ENCODE measurements at regions not wholly inside any gene's neighbourhood (a gene's known extent, or its start where the extent isn't known, plus 50 kb on each side); places are given as distances from the start of the nearest gene placed in this dataset.

DNA sequence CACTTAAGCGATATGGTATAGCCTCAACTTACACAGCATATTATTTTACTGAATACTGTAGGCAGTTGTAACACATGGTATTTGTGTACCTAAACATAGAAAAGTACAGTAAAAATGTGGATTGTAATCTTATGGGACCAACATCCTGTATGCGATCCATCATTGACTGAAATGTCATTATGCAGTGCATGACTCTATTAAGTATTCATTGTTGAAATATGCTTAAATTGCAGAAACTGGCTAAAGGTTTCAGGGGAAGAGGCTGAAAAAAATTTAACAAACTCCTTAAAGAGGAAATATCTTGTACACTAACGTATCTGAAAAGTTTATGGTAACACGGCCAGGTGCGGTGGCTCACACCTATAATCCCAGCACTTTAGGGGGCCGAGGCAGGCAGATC lies 214.1 kb upstream of the PARD3B start:
- TF ChIP-seq POLR2A (IDR thresholded peaks at IDR 0.05) = no peak
- TF ChIP-seq, protein P1, sequence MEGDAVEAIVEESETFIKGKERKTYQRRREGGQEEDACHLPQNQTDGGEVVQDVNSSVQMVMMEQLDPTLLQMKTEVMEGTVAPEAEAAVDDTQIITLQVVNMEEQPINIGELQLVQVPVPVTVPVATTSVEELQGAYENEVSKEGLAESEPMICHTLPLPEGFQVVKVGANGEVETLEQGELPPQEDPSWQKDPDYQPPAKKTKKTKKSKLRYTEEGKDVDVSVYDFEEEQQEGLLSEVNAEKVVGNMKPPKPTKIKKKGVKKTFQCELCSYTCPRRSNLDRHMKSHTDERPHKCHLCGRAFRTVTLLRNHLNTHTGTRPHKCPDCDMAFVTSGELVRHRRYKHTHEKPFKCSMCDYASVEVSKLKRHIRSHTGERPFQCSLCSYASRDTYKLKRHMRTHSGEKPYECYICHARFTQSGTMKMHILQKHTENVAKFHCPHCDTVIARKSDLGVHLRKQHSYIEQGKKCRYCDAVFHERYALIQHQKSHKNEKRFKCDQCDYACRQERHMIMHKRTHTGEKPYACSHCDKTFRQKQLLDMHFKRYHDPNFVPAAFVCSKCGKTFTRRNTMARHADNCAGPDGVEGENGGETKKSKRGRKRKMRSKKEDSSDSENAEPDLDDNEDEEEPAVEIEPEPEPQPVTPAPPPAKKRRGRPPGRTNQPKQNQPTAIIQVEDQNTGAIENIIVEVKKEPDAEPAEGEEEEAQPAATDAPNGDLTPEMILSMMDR (IDR thresholded peaks at IDR 0.05) = no peak

Measured in right lobe of liver (tissue), 4 donors.